Progenitor cell of endocrine pancreas (in vitro differentiated cells): ENCODE measurements at regions not wholly inside any gene's neighbourhood (a gene's known extent, or its start where the extent isn't known, plus 50 kb on each side); places are given as distances from the start of the nearest gene placed in this dataset.

Experiments
- DNase-seq: peaks from one replicate; pipeline ENCODE4 v3.0.0; 2021; ENCODE audit warnings: low spot score; ENCODE audit not compliant: unreplicated experiment
- H3K27ac Mint-ChIP-seq: 2 replicates; pipeline ENCODE4 v1.8.0; 2021; ENCODE audit warnings: mild to moderate bottlenecking, moderate library complexity, mixed read lengths
- H3K27me3 Mint-ChIP-seq: 2 replicates; pipeline ENCODE4 v1.8.0; 2021; ENCODE audit warnings: mixed read lengths
- H3K36me3 Mint-ChIP-seq: 2 replicates; pipeline ENCODE4 v1.8.0; 2022; ENCODE audit warnings: mixed read lengths; ENCODE audit not compliant: insufficient read depth
- H3K4me1 Mint-ChIP-seq: 2 replicates; pipeline ENCODE4 v1.8.0; 2021; ENCODE audit warnings: low read depth, mixed read lengths
- H3K4me3 Mint-ChIP-seq: 2 replicates; pipeline ENCODE4 v1.8.0; 2021; ENCODE audit warnings: low read depth, mild to moderate bottlenecking, moderate library complexity, mixed read lengths
- H3K9me3 Mint-ChIP-seq: 2 replicates; pipeline ENCODE4 v1.8.0; 2021; ENCODE audit warnings: low read depth, mixed read lengths
- TF ChIP-seq, protein P1 (sequence below): fragments of 200-600 bp; sonication (generic); IDR thresholded peaks from one replicate; pipeline ENCODE4 v1.5.0; 2021; ENCODE audit warnings: antibody characterized with exemption, mild to moderate bottlenecking; ENCODE audit not compliant: unreplicated experiment

DNA sequence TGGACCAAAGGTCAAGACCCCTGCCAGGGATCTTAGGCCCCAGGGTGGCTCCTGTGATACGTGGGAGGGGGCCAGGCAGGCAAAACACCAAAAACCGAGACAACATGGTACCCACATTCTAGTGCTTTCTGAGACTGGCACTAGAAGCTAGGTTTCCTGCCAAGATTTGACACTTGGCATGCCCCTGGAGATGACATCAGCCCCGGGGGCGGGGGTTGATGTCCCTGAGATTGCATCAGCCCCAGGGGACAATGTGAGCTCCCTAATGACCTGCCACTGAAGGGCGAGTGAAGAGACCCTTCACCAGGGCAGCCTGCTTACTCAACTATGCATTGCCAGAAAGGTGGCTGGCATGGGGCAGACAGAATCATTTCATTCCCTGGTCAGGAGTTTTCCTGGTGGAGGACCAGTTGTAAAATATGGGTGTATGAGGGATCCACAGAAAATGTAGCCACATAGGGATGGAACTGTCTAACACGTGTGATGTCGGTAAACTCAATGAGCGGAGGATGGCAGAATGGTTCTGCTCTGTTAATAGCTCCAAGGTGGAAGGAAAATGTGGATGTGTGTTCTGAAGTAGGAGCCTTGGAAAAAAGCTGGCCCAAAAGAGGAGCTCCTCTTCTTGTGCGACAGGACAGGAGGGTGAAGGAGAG, 219.7 kb downstream of the UNC5CL start:
- Mint-ChIP-seq H3K36me3 (no peaks in the 10 kb centered on the region), H3K27ac (no peak overlapping the region), H3K9me3 (no peaks in the 10 kb centered on the region), H3K4me1 (no peaks in the 10 kb centered on the region), H3K4me3 (no peak overlapping the region), H3K27me3 (peaks cover 21% of the 10 kb centered on the region)
- TF ChIP-seq, protein P1, sequence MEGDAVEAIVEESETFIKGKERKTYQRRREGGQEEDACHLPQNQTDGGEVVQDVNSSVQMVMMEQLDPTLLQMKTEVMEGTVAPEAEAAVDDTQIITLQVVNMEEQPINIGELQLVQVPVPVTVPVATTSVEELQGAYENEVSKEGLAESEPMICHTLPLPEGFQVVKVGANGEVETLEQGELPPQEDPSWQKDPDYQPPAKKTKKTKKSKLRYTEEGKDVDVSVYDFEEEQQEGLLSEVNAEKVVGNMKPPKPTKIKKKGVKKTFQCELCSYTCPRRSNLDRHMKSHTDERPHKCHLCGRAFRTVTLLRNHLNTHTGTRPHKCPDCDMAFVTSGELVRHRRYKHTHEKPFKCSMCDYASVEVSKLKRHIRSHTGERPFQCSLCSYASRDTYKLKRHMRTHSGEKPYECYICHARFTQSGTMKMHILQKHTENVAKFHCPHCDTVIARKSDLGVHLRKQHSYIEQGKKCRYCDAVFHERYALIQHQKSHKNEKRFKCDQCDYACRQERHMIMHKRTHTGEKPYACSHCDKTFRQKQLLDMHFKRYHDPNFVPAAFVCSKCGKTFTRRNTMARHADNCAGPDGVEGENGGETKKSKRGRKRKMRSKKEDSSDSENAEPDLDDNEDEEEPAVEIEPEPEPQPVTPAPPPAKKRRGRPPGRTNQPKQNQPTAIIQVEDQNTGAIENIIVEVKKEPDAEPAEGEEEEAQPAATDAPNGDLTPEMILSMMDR = no peak
- no peak for DNase-seq

DNA sequence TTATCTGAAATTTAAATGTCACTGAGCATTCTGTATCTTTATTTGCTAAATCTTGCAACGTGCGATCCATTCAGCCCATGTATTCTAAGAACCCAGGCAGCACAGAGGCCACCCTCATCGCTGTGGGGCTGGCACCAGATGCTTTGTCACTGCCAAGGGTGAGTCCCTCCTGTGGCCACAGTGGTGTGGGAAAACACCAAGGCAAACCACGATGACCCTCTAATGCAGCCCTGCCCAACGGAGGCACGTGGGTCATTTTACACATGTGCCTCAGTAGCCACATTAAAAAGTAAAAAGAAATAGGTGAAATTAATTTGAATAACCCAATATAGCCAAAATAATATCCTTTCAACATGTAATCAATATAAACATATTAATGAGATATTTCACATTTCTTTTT, 221.7 kb downstream of the UNC5CL start:
- TF ChIP-seq, protein P1 = no peak
- H3K4me1 Mint-ChIP-seq = no peaks in the 10 kb centered on the region
- DNase-seq = no peak
- no peak overlapping the region for H3K4me3 Mint-ChIP-seq
- H3K27ac Mint-ChIP-seq = no peak overlapping the region
- no peaks in the 10 kb centered on the region for H3K9me3 Mint-ChIP-seq
- peaks cover 20% of the 10 kb centered on the region for H3K27me3 Mint-ChIP-seq
- H3K36me3 Mint-ChIP-seq = no peaks in the 10 kb centered on the region

DNA sequence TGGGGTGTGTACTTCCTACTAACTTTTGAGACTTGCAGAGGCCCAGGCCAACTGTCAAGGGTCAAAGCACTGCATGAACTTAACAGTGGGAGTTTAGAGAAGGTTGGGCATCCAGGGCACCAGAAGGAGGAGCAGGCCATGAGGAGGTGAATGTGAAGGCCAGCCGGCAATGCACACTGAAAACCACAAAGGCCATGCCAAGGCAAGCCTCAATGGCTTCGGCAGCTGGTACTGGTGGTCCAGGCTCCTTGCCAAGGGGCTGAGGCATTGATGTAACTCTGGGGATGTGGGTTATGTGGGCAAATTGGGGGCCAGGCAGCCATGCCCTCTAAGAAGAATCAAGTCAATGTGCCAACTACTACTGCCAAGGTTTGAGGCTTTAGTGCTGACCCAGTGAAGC, 222.4 kb downstream of the UNC5CL start:
- TF ChIP-seq, protein P1 = no peak
- no peak overlapping the region for H3K27ac Mint-ChIP-seq

DNA sequence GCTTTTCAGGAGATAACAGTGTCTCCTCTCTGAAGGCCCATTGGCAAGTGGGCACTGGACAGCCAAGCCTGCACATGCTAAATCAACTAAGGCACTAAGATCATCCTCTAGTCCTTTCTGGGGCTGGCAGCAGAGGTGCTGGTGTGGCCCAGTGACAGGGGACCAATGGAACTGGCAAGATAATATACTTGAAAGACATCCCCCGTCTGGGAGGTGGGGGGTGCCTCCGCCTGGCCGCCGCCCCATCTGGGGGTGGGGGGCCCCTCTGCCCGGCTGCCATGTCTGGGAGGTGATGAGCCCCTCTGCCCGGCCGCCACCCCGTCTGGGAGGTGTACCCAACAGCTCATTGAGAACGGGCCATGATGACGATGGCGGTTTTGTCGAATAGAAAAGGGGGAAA, 223.3 kb downstream of the UNC5CL start:
- no peaks in the 10 kb centered on the region for H3K36me3 Mint-ChIP-seq
- TF ChIP-seq, protein P1 = no peak
- H3K4me3 Mint-ChIP-seq = no peak overlapping the region
- H3K27ac Mint-ChIP-seq = no peak overlapping the region
- H3K4me1 Mint-ChIP-seq = no peaks in the 10 kb centered on the region
- peaks cover 8% of the 10 kb centered on the region for H3K27me3 Mint-ChIP-seq
- no peak for DNase-seq
- no peaks in the 10 kb centered on the region for H3K9me3 Mint-ChIP-seq

More for the DNA sequence above, 222.4 kb downstream of the UNC5CL start:
- no peak overlapping the region for H3K4me3 Mint-ChIP-seq
- H3K9me3 Mint-ChIP-seq = no peaks in the 10 kb centered on the region
- DNase-seq = no peak
- H3K27me3 Mint-ChIP-seq = peaks cover 16% of the 10 kb centered on the region
- H3K4me1 Mint-ChIP-seq = no peaks in the 10 kb centered on the region
- no peaks in the 10 kb centered on the region for H3K36me3 Mint-ChIP-seq

DNA sequence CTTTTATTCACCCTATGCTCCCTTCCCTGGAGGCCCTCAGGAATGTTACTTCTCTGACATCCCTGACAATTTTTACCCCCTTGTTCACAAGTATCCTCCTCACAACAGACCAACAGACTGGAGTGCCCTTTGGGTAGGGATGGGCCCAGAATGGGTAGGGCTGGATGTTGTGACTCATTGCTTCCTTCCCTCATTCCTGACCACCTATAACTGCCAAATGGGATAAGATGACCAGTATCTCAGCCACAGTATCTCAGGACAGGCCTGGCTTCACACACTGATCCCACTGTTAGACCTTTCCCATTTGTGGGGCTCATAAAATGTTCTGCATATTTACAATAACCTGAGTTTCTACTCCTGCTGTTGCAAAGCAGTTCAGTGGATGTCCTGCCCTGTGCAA, 223.0 kb upstream of the LRFN2 start:
- H3K27ac Mint-ChIP-seq = no peak overlapping the region
- peaks cover 7% of the 10 kb centered on the region for H3K27me3 Mint-ChIP-seq
- no peak for DNase-seq
- H3K4me3 Mint-ChIP-seq = no peak overlapping the region
- H3K9me3 Mint-ChIP-seq = no peaks in the 10 kb centered on the region
- no peaks in the 10 kb centered on the region for H3K4me1 Mint-ChIP-seq
- no peaks in the 10 kb centered on the region for H3K36me3 Mint-ChIP-seq
- TF ChIP-seq, protein P1 = no peak
